Endothelial cell of umbilical vein (primary cell): ENCODE measurements at regions not wholly inside any gene's neighbourhood (a gene's known extent, or its start where the extent isn't known, plus 50 kb on each side); places are given as distances from the start of the nearest gene placed in this dataset.

Source experiments
- BruUV-seq: library from RNA; stranded (reverse); fragments of 400-500 nt; replicated peaks from 2 replicates; lab custom pipeline; 2021; lab: Mats Ljungman, UMichigan
- CTCF ChIA-PET: fragments of 300-600, 350-600 bp; sonication (Branson Sonifier 250); formaldehyde crosslinking; loops from one replicate; lab custom pipeline; 2021; ENCODE audit warnings: antibody characterized with exemption, inconsistent platforms; lab: Charles Lee
- POLR2A ChIA-PET: fragments of 300-600, 350-600 bp; sonication (Branson Sonifier 250); formaldehyde crosslinking; loops from one replicate; lab custom pipeline; 2021; ENCODE audit warnings: antibody characterized with exemption, inconsistent platforms; lab: Charles Lee
- DNase-seq: peaks from one replicate; pipeline ENCODE4 v3.0.0-alpha.2; 2011; ENCODE audit warnings: low read depth, low spot score
- FAIRE-seq: peaks from 2 replicates; lab custom pipeline; 2011; peaks lifted over from hg19 to GRCh38; lab: Jason Lieb, UNC
- H2AFZ ChIP-seq: 2 replicates; pipeline ENCODE4 v1.6.0; 2012; ENCODE audit warnings: low read depth, low read length, control low read depth, inconsistent platforms
- H3K27ac ChIP-seq: 2 replicates; pipeline ENCODE4 v1.5.1; 2011; ENCODE audit warnings: low read depth, mild to moderate bottlenecking, control low read depth, low read length, moderate library complexity; ENCODE audit not compliant: insufficient read depth
- H3K27me3 ChIP-seq, 2 experiments: 2 replicates each; pipeline versions ENCODE4 v1.6.0 to v1.6.1; 2011; ENCODE audit warnings: low read length in 2 of 2, mixed read lengths in 1 of 2; ENCODE audit not compliant: control insufficient read depth in 2 of 2, insufficient read depth in 2 of 2
- H3K36me3 ChIP-seq, 2 experiments: 2 replicates in 1 of 2; 3 replicates in 1 of 2; pipeline ENCODE4 v1.5.1; 2011; ENCODE audit warnings: low read length in 2 of 2, mild to moderate bottlenecking in 1 of 2, moderate library complexity in 1 of 2; ENCODE audit not compliant: control insufficient read depth in 2 of 2, insufficient read depth in 2 of 2; ENCODE audit errors: extremely low read depth in 1 of 2
- H3K4me1 ChIP-seq: 3 replicates; pipeline ENCODE4 v1.5.1; 2011; ENCODE audit warnings: mild to moderate bottlenecking, low read length; ENCODE audit not compliant: control insufficient read depth, insufficient read depth; ENCODE audit errors: extremely low read depth
- H3K4me2 ChIP-seq: 2 replicates; pipeline ENCODE4 v1.6.1; 2011; ENCODE audit warnings: low read length, control low read depth, mixed read lengths; ENCODE audit not compliant: insufficient read depth
- H3K4me3 ChIP-seq, 3 experiments: fragments of 200-600 bp in 1 of 3; sonication (generic), shearing (Covaris generic) in 1 of 3; replicated peaks in 1 of 3; 2 replicates each; pipeline ENCODE4 v1.5.1; 2011 to 2016; ENCODE audit warnings: control low read depth in 3 of 3, low read length in 3 of 3, mild to moderate bottlenecking in 2 of 3, inconsistent platforms in 1 of 3, low read depth in 1 of 3, moderate library complexity in 1 of 3; ENCODE audit not compliant: insufficient read depth in 1 of 3
- H3K79me2 ChIP-seq: 2 replicates; pipeline ENCODE4 v1.6.0; 2012; ENCODE audit warnings: low read length, inconsistent platforms; ENCODE audit not compliant: control insufficient read depth, insufficient read depth
- H3K9ac ChIP-seq: replicated peaks from 2 replicates; pipeline ENCODE3; 2011; ENCODE audit warnings: low read length, control low read depth; ENCODE audit not compliant: insufficient read depth; ENCODE audit errors: extremely low read depth
- H3K9me1 ChIP-seq: replicated peaks from 3 replicates; pipeline ENCODE4 v1.6.0; 2011; ENCODE audit warnings: mild to moderate bottlenecking, low read length; ENCODE audit not compliant: control insufficient read depth, insufficient read depth; ENCODE audit errors: extremely low read depth
- H3K9me3 ChIP-seq: replicated peaks from 2 replicates; pipeline ENCODE4 v1.5.1; 2012; ENCODE audit warnings: low read length, inconsistent platforms; ENCODE audit not compliant: control insufficient read depth, insufficient read depth
- H4K20me1 ChIP-seq: replicated peaks from 2 replicates; pipeline ENCODE3; 2011; ENCODE audit warnings: mild to moderate bottlenecking, low read length; ENCODE audit not compliant: control insufficient read depth, insufficient read depth; ENCODE audit errors: extremely low read depth
- CTCF ChIP-seq, 2 donors: IDR thresholded peaks; 1 replicate in 1 of 2; 2 replicates in 1 of 2; pipeline ENCODE4 v1.5.1; 2011; ENCODE audit warnings: low read length in 2 of 2, mild to moderate bottlenecking in 2 of 2, moderate library complexity in 2 of 2, control low read depth in 1 of 2, inconsistent platforms in 1 of 2, low read depth in 1 of 2; ENCODE audit not compliant: insufficient read depth in 1 of 2; ENCODE audit errors: extremely low read depth in 1 of 2
- EZH2 ChIP-seq: IDR thresholded peaks from 2 replicates; pipeline ENCODE4 v1.6.1; 2012; ENCODE audit warnings: borderline replicate concordance, low read depth, mild to moderate bottlenecking, moderate library complexity, low read length, inconsistent platforms; ENCODE audit not compliant: severe bottlenecking
- FOS ChIP-seq: IDR thresholded peaks from 2 replicates; pipeline ENCODE4 v1.6.1; 2011; ENCODE audit warnings: mild to moderate bottlenecking, low read length, moderate library complexity, borderline replicate concordance; ENCODE audit not compliant: insufficient read depth
- GATA2 ChIP-seq: IDR thresholded peaks from 2 replicates; pipeline ENCODE4 v1.7.0; 2011; ENCODE audit warnings: low read depth, mild to moderate bottlenecking, moderate library complexity, mixed read lengths, low read length; ENCODE audit not compliant: insufficient read length, insufficient read depth
- JUN ChIP-seq: IDR thresholded peaks from 2 replicates; pipeline ENCODE4 v1.6.1; 2011; ENCODE audit warnings: borderline replicate concordance, low read depth; ENCODE audit not compliant: insufficient read length, insufficient read depth
- MAX ChIP-seq: IDR thresholded peaks from 2 replicates; pipeline ENCODE4 v1.6.1; 2011; ENCODE audit not compliant: insufficient read depth, insufficient read length
- MYC ChIP-seq: IDR thresholded peaks from one replicate; pipeline ENCODE4 v1.6.1; 2011; ENCODE audit warnings: mild to moderate bottlenecking, low read depth, low read length
- POLR2A ChIP-seq: IDR thresholded peaks from 2 replicates; pipeline ENCODE4 v1.6.1; 2012; ENCODE audit warnings: low read depth, mild to moderate bottlenecking, control low read depth, low read length
- POLR2AphosphoS5 ChIP-seq: IDR thresholded peaks from 2 replicates; pipeline ENCODE4 v1.6.1; 2012; ENCODE audit warnings: low read depth, mild to moderate bottlenecking, control low read depth, low read length, moderate library complexity; ENCODE audit not compliant: insufficient read depth
- dilution Hi-C: fragments of 300-500 bp; cut with MboI; formaldehyde crosslinking; loops from one replicate; pipeline ENCODE4 v1.15.0; 2019; ENCODE audit warnings: low sequenced_read_pairs; ENCODE audit not compliant: extremely low pct_ligation_motif_present
- intact Hi-C: fragments of 100-400 bp; cut with micrococcal nuclease; formaldehyde crosslinking; loops from one replicate; pipeline ENCODE4 v1.10.0; 2022

- CTCF ChIA-PET: interaction anchor here (0.7 to 1.9 kb wide), 4 partner anchors 406 to 962 kb away, joined by 3 to 9 read pairs (median 4); no protein-coding TSS in a partner anchor
- H3K4me2 ChIP-seq: no peak overlapping the region
- no peaks in the 10 kb centered on the region for H3K27me3 ChIP-seq
- FAIRE-seq (no peak), DNase-seq (peak; percentile 43)
- H2AFZ ChIP-seq: no peak overlapping the region
- H3K4me3 ChIP-seq: no peak overlapping the region
- no peaks in the 10 kb centered on the region for H3K79me2 ChIP-seq
- H3K9me1 ChIP-seq: no peaks in the 10 kb centered on the region
- intact Hi-C loops (loop anchor here (1.0 kb wide), 3 partner anchors 327 to 946 kb away; no protein-coding TSS in a partner anchor), dilution Hi-C loops (no loop called here)
- H3K36me3 ChIP-seq: no peaks in the 10 kb centered on the region
- no peaks in the 10 kb centered on the region for H3K4me1 ChIP-seq
- TF ChIP-seq FOS (no peak), CTCF (IDR thresholded peaks at IDR 0.05; ENCODE audit: extremely low read depth in 1 of 2, insufficient read depth in 1 of 2, low read depth in 1 of 2, low read length in 2 of 2) (peak; percentile 74 to 82)
- BruUV-seq: no TSS peak
- POLR2A ChIA-PET: no interaction called here
- H3K9ac ChIP-seq: no peak overlapping the region
- H4K20me1 ChIP-seq: no peaks in the 10 kb centered on the region
- H3K27ac ChIP-seq: no peak overlapping the region
- no peaks in the 10 kb centered on the region for H3K9me3 ChIP-seq
Measured at GRCh38 chr6:40308533-40309306, 278.4 kb downstream of the LRFN2 start.

- DNase-seq (no peak), FAIRE-seq (no peak)
- Histone ChIP-seq H3K79me2 (no peaks in the 10 kb centered on the region), H3K9me1 (no peaks in the 10 kb centered on the region), H3K36me3 (no peaks in the 10 kb centered on the region), H4K20me1 (no peaks in the 10 kb centered on the region), H3K27me3 (no peaks in the 10 kb centered on the region), H3K4me2 (no peak overlapping the region), H3K4me1 (no peaks in the 10 kb centered on the region), H3K9ac (no peak overlapping the region), H3K4me3 (no peak overlapping the region), H2AFZ (no peak overlapping the region), H3K9me3 (no peaks in the 10 kb centered on the region), H3K27ac (no peak overlapping the region)
- TF ChIP-seq POLR2A (no peak), JUN (no peak), MAX (no peak), EZH2 (no peak), FOS (no peak), MYC (no peak), CTCF (IDR thresholded peaks at IDR 0.05; ENCODE audit: extremely low read depth in 1 of 2, insufficient read depth in 1 of 2, low read depth in 1 of 2, low read length in 2 of 2) (no peak), POLR2AphosphoS5 (no peak), GATA2 (no peak)
- no TSS peak for BruUV-seq
- ChIA-PET CTCF (interaction anchor here (1.9 kb wide), 1 partner anchor 442 kb away, joined by 9 read pairs; no protein-coding TSS in a partner anchor), POLR2A (no interaction called here)
- dilution Hi-C loops: no loop called here
- intact Hi-C loops: loop anchor here (1.0 kb wide), 3 partner anchors 326 to 945 kb away; no protein-coding TSS in a partner anchor
Measured at GRCh38 chr6:40307712-40308111, 279.5 kb downstream of the LRFN2 start.
